SU-DHL-6 (cell line): ENCODE measurements at regions not wholly inside any gene's neighbourhood (a gene's known extent, or its start where the extent isn't known, plus 50 kb on each side); places are given as distances from the start of the nearest gene placed in this dataset.

Source experiments
- H2AFZ ChIP-seq: fragments of 200-600 bp; sonication (generic); 2 replicates; pipeline ENCODE4 v1.6.1; 2014; ENCODE audit warnings: low read depth, mild to moderate bottlenecking, moderate library complexity, mixed read lengths, antibody characterized with exemption, low read length; ENCODE audit not compliant: severe bottlenecking
- H3F3A ChIP-seq: fragments of 200-600 bp; shearing (Covaris generic); 2 replicates; pipeline ENCODE4 v1.6.0; 2016; ENCODE audit warnings: antibody characterized with exemption, mild to moderate bottlenecking; ENCODE audit not compliant: insufficient read depth
- H3K27ac ChIP-seq: fragments of 200-600 bp; sonication (generic); 2 replicates; pipeline ENCODE4 v1.5.1; 2016; ENCODE audit warnings: low read depth, mild to moderate bottlenecking, low read length, moderate library complexity, mixed read lengths
- H3K27me3 ChIP-seq: fragments of 200-600 bp; sonication (generic), shearing (Covaris generic); 2 replicates; pipeline ENCODE4 v1.6.0; 2014; ENCODE audit warnings: mild to moderate bottlenecking, low read length
- H3K36me3 ChIP-seq: fragments of 200-600 bp; sonication (generic); 2 replicates; pipeline ENCODE4 v1.6.1; 2014; ENCODE audit warnings: mild to moderate bottlenecking, low read length, mixed read lengths
- H3K4me2 ChIP-seq: fragments of 300-600, 200-600 bp; shearing (Covaris generic), sonication (generic); 2 replicates; pipeline ENCODE4 v1.6.0; 2014; ENCODE audit warnings: low read length, low read depth, mild to moderate bottlenecking; ENCODE audit not compliant: poor library complexity, severe bottlenecking
- H3K4me3 ChIP-seq: fragments of 200-600 bp; sonication (generic); 2 replicates; pipeline ENCODE4 v1.5.1; 2014; ENCODE audit warnings: antibody characterized with exemption, low read length, mild to moderate bottlenecking, mixed read lengths; ENCODE audit not compliant: insufficient read depth, poor library complexity, severe bottlenecking
- H3K79me2 ChIP-seq: fragments of 200-600 bp; sonication (generic); 2 replicates; pipeline ENCODE4 v1.6.1; 2014; ENCODE audit warnings: mild to moderate bottlenecking, low read length, moderate library complexity; ENCODE audit not compliant: insufficient read depth
- H3K9ac ChIP-seq: fragments of 200-600 bp; sonication (generic); 2 replicates; pipeline ENCODE4 v1.7.0; 2014; ENCODE audit warnings: mild to moderate bottlenecking, low read length
- H3K9me2 ChIP-seq: fragments of 200-600 bp; sonication (generic); replicated peaks from 2 replicates; pipeline ENCODE4 v1.6.1; 2014; ENCODE audit warnings: low read length; ENCODE audit not compliant: insufficient read depth
- H3K9me3 ChIP-seq: fragments of 200-600 bp; sonication (generic); 2 replicates; pipeline ENCODE4 v1.6.1; 2014; ENCODE audit warnings: low read length, mixed read lengths; ENCODE audit not compliant: insufficient read depth
- H4K20me1 ChIP-seq: fragments of 200-600 bp; sonication (generic); 2 replicates; pipeline ENCODE4 v1.6.1; 2014; ENCODE audit warnings: low read depth, mild to moderate bottlenecking, antibody characterized with exemption, low read length, moderate library complexity, mixed read lengths
- CTCF ChIP-seq: fragments of 200-600 bp; sonication (generic); IDR thresholded peaks from one replicate; pipeline ENCODE4 v1.5.1; 2017; ENCODE audit warnings: antibody characterized with exemption, mild to moderate bottlenecking, low read length, moderate library complexity; ENCODE audit not compliant: insufficient read depth, poor library complexity, severe bottlenecking
- EZH2phosphoT487 ChIP-seq: fragments of 200-600 bp; sonication (generic), shearing (Covaris generic); conservative IDR thresholded peaks from 2 replicates; pipeline ENCODE4 v1.6.1; 2018; ENCODE audit warnings: mild to moderate bottlenecking, antibody characterized with exemption, low read length, moderate library complexity, mixed read lengths

GRCh38 chr4:181138116-181138515, 1105.1 kb upstream of the TENM3 start:
- no peak overlapping the region for H3K27ac ChIP-seq
- no peaks in the 10 kb centered on the region for H3F3A ChIP-seq
- H3K79me2 ChIP-seq, result no peaks in the 10 kb centered on the region
- H4K20me1 ChIP-seq, result no peaks in the 10 kb centered on the region
- H2AFZ ChIP-seq, result no peak overlapping the region
- H3K4me3 ChIP-seq, result no peak overlapping the region
- H3K36me3 ChIP-seq, result no peaks in the 10 kb centered on the region
- H3K9me3 ChIP-seq, result no peaks in the 10 kb centered on the region
- TF ChIP-seq CTCF (no peak), EZH2phosphoT487 (no peak)
- H3K4me2 ChIP-seq, result no peak overlapping the region
- H3K9ac ChIP-seq, result no peak overlapping the region
- no peaks in the 10 kb centered on the region for H3K27me3 ChIP-seq
- H3K9me2 ChIP-seq, result no peaks in the 10 kb centered on the region

GRCh38 chr4:181140037-181140603, 1103.1 kb upstream of the TENM3 start:
- H3K4me2 ChIP-seq, result no peak overlapping the region
- H3K9me2 ChIP-seq, result no peaks in the 10 kb centered on the region
- H3K79me2 ChIP-seq, result no peaks in the 10 kb centered on the region
- no peaks in the 10 kb centered on the region for H3K9me3 ChIP-seq
- no peak overlapping the region for H3K9ac ChIP-seq
- no peaks in the 10 kb centered on the region for H3K27me3 ChIP-seq
- H3K36me3 ChIP-seq, result no peaks in the 10 kb centered on the region
- H3F3A ChIP-seq, result no peaks in the 10 kb centered on the region
- no peaks in the 10 kb centered on the region for H4K20me1 ChIP-seq
- no peak overlapping the region for H3K4me3 ChIP-seq
- H3K27ac ChIP-seq, result no peak overlapping the region
- H2AFZ ChIP-seq, result no peak overlapping the region
- TF ChIP-seq EZH2phosphoT487, result no peak
- no peak for TF ChIP-seq CTCF

GRCh38 chr4:181143250-181143854, 1099.8 kb upstream of the TENM3 start:
- Histone ChIP-seq H3K79me2 (no peaks in the 10 kb centered on the region), H2AFZ (no peak overlapping the region), H3K27me3 (no peaks in the 10 kb centered on the region), H3K4me3 (no peak overlapping the region), H3K27ac (no peak overlapping the region), H3K36me3 (no peaks in the 10 kb centered on the region), H3F3A (no peaks in the 10 kb centered on the region), H3K4me2 (no peak overlapping the region), H3K9ac (no peak overlapping the region), H4K20me1 (no peaks in the 10 kb centered on the region), H3K9me3 (no peaks in the 10 kb centered on the region), H3K9me2 (no peaks in the 10 kb centered on the region)
- TF ChIP-seq EZH2phosphoT487 (no peak), CTCF (peak; percentile 66)
